Peyer's patch (tissue), 4 donors: ENCODE measurements at regions not wholly inside any gene's neighbourhood (a gene's known extent, or its start where the extent isn't known, plus 50 kb on each side); places are given as distances from the start of the nearest gene placed in this dataset.

Source experiments
- DNase-seq, 3 donors: peaks; one replicate each; pipeline ENCODE4 v3.0.0-alpha.2; 2017 to 2019
- H3K27ac ChIP-seq, 4 donors: fragments of 200-600 bp; sonication (generic); one replicate each; pipeline ENCODE4 v1.5.1; 2016 to 2019
- H3K27me3 ChIP-seq, 2 donors: fragments of 200-600 bp; sonication (generic); one replicate each; pipeline ENCODE4 v1.5.1; 2019
- H3K36me3 ChIP-seq, 3 donors: fragments of 200-600 bp; sonication (generic); one replicate each; pipeline ENCODE4 v1.5.1; 2016 to 2019
- H3K4me1 ChIP-seq, 4 donors: fragments of 200-600 bp; sonication (generic); one replicate each; pipeline ENCODE4 v1.5.1; 2016 to 2019
- H3K4me3 ChIP-seq, 4 donors: fragments of 200-600 bp; sonication (generic); 1 replicate in 3 of 4; 2 replicates in 1 of 4; pipeline ENCODE4 v1.5.1; 2016 to 2019; ENCODE audit warnings: mild to moderate bottlenecking in 1 of 4
- H3K9me3 ChIP-seq, 4 donors: fragments of 200-600 bp; sonication (generic); one replicate each; pipeline ENCODE4 v1.5.1; 2016 to 2019; ENCODE audit warnings: mild to moderate bottlenecking in 1 of 4
- POLR2A ChIP-seq, 2 donors: fragments of 450-650 bp; IDR thresholded peaks; one replicate each; pipeline ENCODE4 v1.5.1; 2017; ENCODE audit warnings: antibody characterized with exemption in 2 of 2, mild to moderate bottlenecking in 2 of 2, moderate library complexity in 2 of 2
- TF ChIP-seq, protein P1 (sequence below), 6 experiments: fragments of 450-650 bp in 4 of 6; fragments of 200-600 bp in 2 of 6; sonication (generic) in 1 of 6; IDR thresholded peaks; one replicate each; pipeline ENCODE4 v1.5.1; 2017 to 2019; ENCODE audit warnings: antibody characterized with exemption in 6 of 6, mild to moderate bottlenecking in 3 of 6, moderate library complexity in 1 of 6

DNA sequence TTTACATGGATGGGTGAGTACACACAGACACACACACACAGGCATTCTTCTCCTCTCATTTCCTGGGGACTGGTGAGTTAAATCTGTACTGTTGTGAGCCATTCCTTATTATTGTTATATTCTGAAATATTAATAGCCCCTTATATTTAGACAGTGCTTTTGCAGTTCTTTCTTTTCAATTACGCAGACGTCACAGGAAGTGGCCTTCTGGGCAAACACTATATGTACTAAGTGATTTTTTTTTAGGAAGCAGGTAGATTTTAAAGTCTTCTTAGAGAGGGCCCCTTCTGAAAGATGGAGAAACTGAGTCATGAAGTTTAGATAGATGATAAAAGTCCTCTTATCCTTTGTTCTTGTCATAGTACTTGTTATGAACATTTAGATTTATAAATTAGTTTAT, 1213.6 kb downstream of the VRK1 start:
- H3K27me3 ChIP-seq: no peaks in the 10 kb centered on the region
- H3K27ac ChIP-seq: no peak overlapping the region
- no peak for TF ChIP-seq POLR2A (IDR thresholded peaks at IDR 0.05)
- TF ChIP-seq, protein P1, sequence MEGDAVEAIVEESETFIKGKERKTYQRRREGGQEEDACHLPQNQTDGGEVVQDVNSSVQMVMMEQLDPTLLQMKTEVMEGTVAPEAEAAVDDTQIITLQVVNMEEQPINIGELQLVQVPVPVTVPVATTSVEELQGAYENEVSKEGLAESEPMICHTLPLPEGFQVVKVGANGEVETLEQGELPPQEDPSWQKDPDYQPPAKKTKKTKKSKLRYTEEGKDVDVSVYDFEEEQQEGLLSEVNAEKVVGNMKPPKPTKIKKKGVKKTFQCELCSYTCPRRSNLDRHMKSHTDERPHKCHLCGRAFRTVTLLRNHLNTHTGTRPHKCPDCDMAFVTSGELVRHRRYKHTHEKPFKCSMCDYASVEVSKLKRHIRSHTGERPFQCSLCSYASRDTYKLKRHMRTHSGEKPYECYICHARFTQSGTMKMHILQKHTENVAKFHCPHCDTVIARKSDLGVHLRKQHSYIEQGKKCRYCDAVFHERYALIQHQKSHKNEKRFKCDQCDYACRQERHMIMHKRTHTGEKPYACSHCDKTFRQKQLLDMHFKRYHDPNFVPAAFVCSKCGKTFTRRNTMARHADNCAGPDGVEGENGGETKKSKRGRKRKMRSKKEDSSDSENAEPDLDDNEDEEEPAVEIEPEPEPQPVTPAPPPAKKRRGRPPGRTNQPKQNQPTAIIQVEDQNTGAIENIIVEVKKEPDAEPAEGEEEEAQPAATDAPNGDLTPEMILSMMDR (IDR thresholded peaks at IDR 0.05): no peak
- no peak overlapping the region for H3K4me3 ChIP-seq
- no peaks in the 10 kb centered on the region for H3K9me3 ChIP-seq
- no peaks in the 10 kb centered on the region for H3K4me1 ChIP-seq
- no peaks in the 10 kb centered on the region for H3K36me3 ChIP-seq
- peak in 1 of 3 donors; percentile 45 for DNase-seq

GRCh38 chr14:98014851-98015615, 1217.9 kb downstream of the VRK1 start:
- no peaks in the 10 kb centered on the region for H3K9me3 ChIP-seq
- DNase-seq: no peak
- no peaks in the 10 kb centered on the region for H3K36me3 ChIP-seq
- H3K4me1 ChIP-seq: no peaks in the 10 kb centered on the region
- no peak overlapping the region for H3K27ac ChIP-seq
- no peak for TF ChIP-seq POLR2A (IDR thresholded peaks at IDR 0.05)
- TF ChIP-seq, protein P1 (IDR thresholded peaks at IDR 0.05): no peak
- H3K27me3 ChIP-seq: no peaks in the 10 kb centered on the region
- no peak overlapping the region for H3K4me3 ChIP-seq

GRCh38 chr14:98015921-98016320, 1218.7 kb downstream of the VRK1 start:
- no peak overlapping the region for H3K27ac ChIP-seq
- no peaks in the 10 kb centered on the region for H3K36me3 ChIP-seq
- no peaks in the 10 kb centered on the region for H3K9me3 ChIP-seq
- H3K4me3 ChIP-seq: no peak overlapping the region
- H3K4me1 ChIP-seq: no peaks in the 10 kb centered on the region
- no peak for TF ChIP-seq POLR2A (IDR thresholded peaks at IDR 0.05)
- H3K27me3 ChIP-seq: no peaks in the 10 kb centered on the region
- no peak for DNase-seq

GRCh38 chr14:98018628-98019027, 1221.4 kb downstream of the VRK1 start:
- H3K27ac ChIP-seq: no peak overlapping the region
- DNase-seq: peak in 1 of 3 donors; percentile 49
- H3K9me3 ChIP-seq: no peaks in the 10 kb centered on the region
- H3K4me1 ChIP-seq: no peaks in the 10 kb centered on the region
- no peak for TF ChIP-seq POLR2A (IDR thresholded peaks at IDR 0.05)
- TF ChIP-seq, protein P1 (IDR thresholded peaks at IDR 0.05): no peak
- no peak overlapping the region for H3K4me3 ChIP-seq
- no peaks in the 10 kb centered on the region for H3K36me3 ChIP-seq
- H3K27me3 ChIP-seq: no peaks in the 10 kb centered on the region

DNA sequence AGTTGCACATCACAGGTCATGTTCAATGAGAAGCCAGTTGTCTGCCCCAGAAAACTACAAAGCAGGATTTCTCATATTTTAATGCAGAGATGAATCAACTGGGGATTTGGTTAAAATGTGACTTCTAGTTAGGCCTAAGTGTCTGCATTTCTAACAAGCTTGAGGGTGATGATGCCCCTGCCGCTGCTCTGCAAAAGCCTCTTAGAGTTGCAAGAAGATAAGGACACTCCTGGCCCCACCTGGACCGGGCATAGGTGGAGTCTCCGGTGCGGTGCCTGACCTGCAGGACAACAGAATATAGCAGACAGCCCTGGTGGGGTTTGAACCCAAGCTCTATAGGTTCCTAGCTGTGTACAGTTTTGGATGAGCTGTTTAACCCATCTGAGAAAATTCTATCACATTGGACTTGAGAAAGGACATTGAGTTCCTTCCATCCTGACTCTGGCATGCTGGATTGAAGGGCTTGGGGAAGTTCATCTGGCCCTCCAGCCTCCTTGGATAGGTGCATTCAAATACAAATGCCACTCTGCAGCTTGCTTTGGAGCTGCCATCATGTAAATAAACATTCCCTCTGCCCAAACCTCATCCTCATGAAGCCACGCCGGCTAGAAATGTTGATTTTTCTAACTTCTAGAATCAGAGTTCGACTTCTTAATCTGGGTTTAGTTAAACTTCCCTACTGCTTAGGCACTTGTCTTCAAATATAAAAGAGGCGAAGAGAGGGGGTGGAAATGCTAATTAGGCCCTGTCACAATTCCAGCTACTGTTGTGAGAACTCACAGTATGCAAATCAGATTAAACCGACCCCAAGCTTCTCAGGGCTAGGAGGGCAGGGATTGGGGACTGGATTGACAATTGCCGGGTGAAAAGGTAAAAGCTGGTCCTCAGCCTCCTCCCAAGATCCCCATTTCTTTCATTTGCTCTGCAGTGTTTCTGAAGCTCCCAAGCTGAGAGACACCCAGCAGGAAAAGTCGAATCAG, 1225.6 kb downstream of the VRK1 start:
- no peak overlapping the region for H3K27ac ChIP-seq
- no peaks in the 10 kb centered on the region for H3K4me1 ChIP-seq
- TF ChIP-seq POLR2A (IDR thresholded peaks at IDR 0.05): no peak
- TF ChIP-seq, protein P1 (IDR thresholded peaks at IDR 0.05): no peak
- DNase-seq: no peak
- H3K9me3 ChIP-seq: no peaks in the 10 kb centered on the region
- H3K27me3 ChIP-seq: no peaks in the 10 kb centered on the region
- no peak overlapping the region for H3K4me3 ChIP-seq
- H3K36me3 ChIP-seq: no peaks in the 10 kb centered on the region

DNA sequence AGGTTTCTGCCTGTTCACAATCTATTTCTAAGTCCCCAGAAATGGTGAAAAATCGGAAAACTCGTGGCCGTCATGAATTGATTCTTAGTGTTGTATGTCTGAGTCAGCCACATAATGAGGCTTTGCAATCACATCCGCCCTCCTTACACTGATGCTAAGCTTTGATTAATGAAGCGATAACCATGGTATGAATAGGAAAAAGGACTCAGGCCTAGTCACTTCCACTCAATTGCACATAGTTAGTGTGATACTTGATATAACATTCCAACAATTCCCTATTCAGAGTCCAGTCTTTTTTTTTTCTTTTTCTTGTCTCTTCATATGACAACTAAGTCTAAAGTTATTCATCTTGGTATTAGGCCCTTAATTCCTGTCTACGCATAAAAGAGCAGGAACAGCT, 1231.0 kb downstream of the VRK1 start:
- Histone ChIP-seq H3K4me1 (no peaks in the 10 kb centered on the region), H3K36me3 (no peaks in the 10 kb centered on the region), H3K27me3 (no peaks in the 10 kb centered on the region), H3K27ac (no peak overlapping the region), H3K4me3 (no peak overlapping the region), H3K9me3 (no peaks in the 10 kb centered on the region)
- TF ChIP-seq POLR2A (IDR thresholded peaks at IDR 0.05): no peak
- TF ChIP-seq, protein P1 (IDR thresholded peaks at IDR 0.05): no peak
- no peak for DNase-seq
